T-helper 1 cell treated with Interleukin-12 subunit alpha and Interleukin-12 subunit beta and Interleukin-4 antibody, amounts not matched to agents 30 ng/mL and 1 ng/mL, for 36 hours (primary cell): ENCODE measurements at regions not wholly inside any gene's neighbourhood (a gene's known extent, or its start where the extent isn't known, plus 50 kb on each side); places are given as distances from the start of the nearest gene placed in this dataset.

Source experiments
- intact Hi-C: fragments of 100-400 bp; cut with micrococcal nuclease; formaldehyde crosslinking; loops from one replicate; pipeline ENCODE4 v1.15.1; 2024

- intact Hi-C loops = no loop called here
Measured at GRCh38 chr2:51579412-51579811, 547.5 kb upstream of the NRXN1 start.

- intact Hi-C loops = no loop called here
Measured at GRCh38 chr2:51575181-51575580, 543.2 kb upstream of the NRXN1 start.

GRCh38 chr2:51559026-51559425, 527.1 kb upstream of the NRXN1 start:
- intact Hi-C loops = no loop called here

GRCh38 chr2:51553476-51553875, 521.5 kb upstream of the NRXN1 start:
- intact Hi-C loops = no loop called here

- intact Hi-C loops = no loop called here
Measured at GRCh38 chr2:51535763-51536162, 503.8 kb upstream of the NRXN1 start.

GRCh38 chr2:51534166-51534565, 502.2 kb upstream of the NRXN1 start:
- intact Hi-C loops = no loop called here

GRCh38 chr2:51528156-51528555, 496.2 kb upstream of the NRXN1 start:
- intact Hi-C loops = no loop called here

GRCh38 chr2:51526766-51527165, 494.8 kb upstream of the NRXN1 start:
- intact Hi-C loops = no loop called here

- intact Hi-C loops = no loop called here
Measured at GRCh38 chr2:51516667-51517066, 484.7 kb upstream of the NRXN1 start.

- intact Hi-C loops = no loop called here
Measured at GRCh38 chr2:51511002-51511401, 479.1 kb upstream of the NRXN1 start.

GRCh38 chr2:51510303-51510702, 478.4 kb upstream of the NRXN1 start:
- intact Hi-C loops = no loop called here

GRCh38 chr2:51505533-51505932, 473.6 kb upstream of the NRXN1 start:
- intact Hi-C loops = no loop called here

GRCh38 chr2:51490576-51491234, 458.8 kb upstream of the NRXN1 start:
- intact Hi-C loops = no loop called here

GRCh38 chr2:51484605-51485004, 452.7 kb upstream of the NRXN1 start:
- intact Hi-C loops = no loop called here

- intact Hi-C loops = no loop called here
Measured at GRCh38 chr2:51483720-51484119, 451.8 kb upstream of the NRXN1 start.

- intact Hi-C loops = no loop called here
Measured at GRCh38 chr2:51472783-51473182, 440.9 kb upstream of the NRXN1 start.

GRCh38 chr2:51472300-51472699, 440.4 kb upstream of the NRXN1 start:
- intact Hi-C loops = no loop called here

GRCh38 chr2:51469102-51469501, 437.2 kb upstream of the NRXN1 start:
- intact Hi-C loops = no loop called here

- intact Hi-C loops = no loop called here
Measured at GRCh38 chr2:51465326-51465725, 433.4 kb upstream of the NRXN1 start.

GRCh38 chr2:51454177-51454576, 422.2 kb upstream of the NRXN1 start:
- intact Hi-C loops = no loop called here

GRCh38 chr2:51448911-51449310, 417.0 kb upstream of the NRXN1 start:
- intact Hi-C loops = no loop called here

- intact Hi-C loops = no loop called here
Measured at GRCh38 chr2:51441786-51442185, 409.9 kb upstream of the NRXN1 start.

GRCh38 chr2:51424418-51424817, 392.5 kb upstream of the NRXN1 start:
- intact Hi-C loops = no loop called here

- intact Hi-C loops = no loop called here
Measured at GRCh38 chr2:51420511-51420910, 388.6 kb upstream of the NRXN1 start.
